T47D (cell line): ENCODE measurements at regions not wholly inside any gene's neighbourhood (a gene's known extent, or its start where the extent isn't known, plus 50 kb on each side); places are given as distances from the start of the nearest gene placed in this dataset.
"Not testable (repeated sequence)": the region's sequence is repeated elsewhere in the genome, so short reads cannot be mapped to it uniquely, and the experiment has no call there.

Experiments used
- DNase-seq, 2 experiments: peaks; one replicate each; pipeline versions ENCODE4 v3.0.0 to v3.0.0-alpha.2; 2011 to 2012; ENCODE audit warnings: low read depth in 1 of 2, low spot score in 1 of 2
- JUND ChIP-seq: IDR thresholded peaks from 2 replicates; pipeline ENCODE4 v1.6.1; 2012; ENCODE audit warnings: low read depth
- in situ Hi-C: cut with HindIII; loops from 2 replicates; pipeline ENCODE4 v1.10.0; 2016; ENCODE audit warnings: low sequenced_read_pairs, low pct_unique_long_range_greater_than_20kb

GRCh38 chrX:9383655-9384054 lies 81.2 kb upstream of the TBL1X start:
- DNase-seq, result no peak
- in situ Hi-C loops, result no loop called here
- no peak for TF ChIP-seq JUND

GRCh38 chrX:9388450-9388849 lies 76.4 kb upstream of the TBL1X start:
- in situ Hi-C loops, result no loop called here
- TF ChIP-seq JUND, result no peak
- no peak for DNase-seq

- no peak for TF ChIP-seq JUND
- no peak for DNase-seq
- in situ Hi-C loops, result no loop called here
These were observed 74.7 kb upstream of the TBL1X start for GRCh38 chrX:9390121-9390520.

- DNase-seq, result no peak
- in situ Hi-C loops, result no loop called here
- no peak for TF ChIP-seq JUND
These were observed 74.0 kb upstream of the TBL1X start for GRCh38 chrX:9390693-9391368.

- no peak for TF ChIP-seq JUND
- in situ Hi-C loops, result no loop called here
- no peak for DNase-seq
These were observed 72.4 kb upstream of the TBL1X start for GRCh38 chrX:9392445-9392844.

GRCh38 chrX:9393571-9393970 lies 71.3 kb upstream of the TBL1X start:
- no peak for TF ChIP-seq JUND
- no peak for DNase-seq
- in situ Hi-C loops, result no loop called here

GRCh38 chrX:9394212-9394611 lies 70.6 kb upstream of the TBL1X start:
- DNase-seq, result no peak
- TF ChIP-seq JUND, result no peak
- in situ Hi-C loops, result no loop called here

- no peak for DNase-seq
- in situ Hi-C loops, result no loop called here
- TF ChIP-seq JUND, result no peak
These were observed 67.9 kb upstream of the TBL1X start for GRCh38 chrX:9396930-9397329.

- no peak for TF ChIP-seq JUND
- DNase-seq, result no peak
- in situ Hi-C loops, result no loop called here
These were observed 63.8 kb upstream of the TBL1X start for GRCh38 chrX:9401051-9401450.

- TF ChIP-seq JUND, result no peak
- in situ Hi-C loops, result no loop called here
- no peak for DNase-seq
These were observed 61.5 kb upstream of the TBL1X start for GRCh38 chrX:9403374-9403773.

- in situ Hi-C loops, result not testable (repeated sequence)
These were observed 59.2 kb upstream of the TBL1X start for GRCh38 chrX:9405635-9406034.

GRCh38 chrX:9410889-9411288 lies 54.0 kb upstream of the TBL1X start:
- DNase-seq, in situ Hi-C loops: not testable (repeated sequence)

More at GRCh38 chrX:9405635-9406034, 59.2 kb upstream of the TBL1X start:
- DNase-seq, result not testable (repeated sequence)

- in situ Hi-C loops, DNase-seq: not testable (repeated sequence)
These were observed 53.2 kb upstream of the TBL1X start for GRCh38 chrX:9411682-9412081.

- DNase-seq, result no peak
- TF ChIP-seq JUND, result no peak
- in situ Hi-C loops, result no loop called here
These were observed 50.4 kb upstream of the TBL1X start for GRCh38 chrX:9414416-9414815.
